HG03354 (cell line): ENCODE measurements at regions not wholly inside any gene's neighbourhood (a gene's known extent, or its start where the extent isn't known, plus 50 kb on each side); places are given as distances from the start of the nearest gene placed in this dataset.
A peak's percentile ranks its signal among the peaks of the same experiment; 100 is the strongest.

Experiments
- ATAC-seq: cut with Tn5 transposase; IDR thresholded peaks from one replicate; pipeline ENCODE4 v1.9.1; 2021; ENCODE audit warnings: mild to moderate bottlenecking; ENCODE audit not compliant: unreplicated experiment, poor library complexity, severe bottlenecking

DNA sequence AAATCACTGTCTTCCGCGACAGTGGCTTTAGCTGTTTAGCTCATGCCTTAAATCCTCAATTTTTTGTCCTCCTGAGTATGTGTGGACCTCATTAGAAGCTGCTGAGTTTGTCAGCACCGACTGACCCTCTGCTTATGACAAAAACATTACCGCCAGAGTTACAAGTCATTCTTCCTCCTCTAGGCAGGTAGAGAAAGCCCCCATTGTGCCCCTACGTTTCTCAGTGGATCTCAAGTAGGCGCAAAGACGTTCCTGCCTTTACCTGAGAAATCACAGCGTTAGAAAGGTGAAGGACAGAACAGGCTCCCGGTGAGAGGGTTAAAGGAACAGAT, 227.3 kb upstream of the PDE10A start:
- no peak for ATAC-seq

GRCh38 chr6:165889636-165890403, 226.8 kb upstream of the PDE10A start:
- no peak for ATAC-seq

- ATAC-seq = no peak
These were observed 223.1 kb upstream of the PDE10A start for GRCh38 chr6:165886169-165886568.

GRCh38 chr6:165884813-165885765, 222.0 kb upstream of the PDE10A start:
- peak; percentile 97 for ATAC-seq

GRCh38 chr6:165883851-165884640, 221.0 kb upstream of the PDE10A start:
- ATAC-seq = no peak

- ATAC-seq = no peak
These were observed 218.8 kb upstream of the PDE10A start for GRCh38 chr6:165881806-165882205.

- no peak for ATAC-seq
These were observed 217.6 kb upstream of the PDE10A start for GRCh38 chr6:165880686-165881085.

DNA sequence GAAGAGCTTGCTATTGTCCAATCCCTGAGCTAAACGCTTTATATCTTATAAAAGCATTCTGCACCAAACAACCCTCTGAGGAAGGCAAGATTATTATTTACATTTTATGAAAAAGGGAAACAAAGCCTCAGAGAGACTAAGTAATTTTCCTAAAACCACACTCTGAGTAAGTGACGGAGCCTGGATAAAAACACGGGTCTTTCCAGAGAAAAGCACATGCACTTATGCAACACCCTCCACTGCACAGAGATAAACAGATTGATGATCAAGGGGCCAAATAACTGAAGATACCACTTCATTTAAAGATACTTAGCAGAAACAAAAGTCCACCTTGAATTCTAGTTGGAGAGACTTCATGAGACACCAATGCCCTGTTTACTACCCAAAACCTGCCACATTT, 214.7 kb upstream of the PDE10A start:
- ATAC-seq = no peak

DNA sequence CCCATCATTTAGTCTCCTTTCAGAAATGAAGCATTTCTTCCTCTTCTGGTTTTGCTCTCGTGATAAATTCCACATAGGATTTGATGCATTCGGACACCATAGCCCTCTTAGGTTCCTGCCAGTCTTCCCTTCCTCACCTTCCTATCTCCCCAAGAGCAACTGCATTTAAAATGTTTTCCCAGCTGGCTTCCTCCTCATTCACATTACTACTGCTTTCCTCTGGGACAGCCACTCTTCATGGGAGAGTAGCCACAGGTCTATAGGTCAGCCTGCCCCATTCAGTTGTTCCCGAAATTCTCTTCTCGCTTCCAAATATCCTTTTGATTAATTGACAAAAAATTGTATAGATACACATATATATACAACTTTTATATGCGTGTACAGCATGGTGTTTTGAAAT, 214.2 kb upstream of the PDE10A start:
- ATAC-seq = no peak

DNA sequence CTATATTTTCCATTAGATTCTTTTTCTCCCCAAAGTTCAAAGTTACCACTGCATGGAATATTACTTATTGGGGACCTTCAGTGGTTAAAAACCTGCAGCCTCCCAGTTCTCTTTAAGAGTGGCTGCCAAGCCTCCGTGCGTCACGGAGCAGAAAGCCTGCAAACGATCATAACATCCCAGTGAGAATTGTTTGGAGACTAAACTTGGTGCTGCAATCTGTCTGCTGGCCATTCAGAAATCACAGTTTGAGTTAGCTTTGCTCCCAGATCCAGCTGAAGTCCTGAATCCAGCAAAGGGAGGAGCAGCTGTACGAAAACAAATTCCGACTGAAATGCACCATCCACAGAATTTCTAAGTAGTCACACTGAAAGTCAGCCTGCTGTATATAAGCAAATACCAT, 213.5 kb upstream of the PDE10A start:
- no peak for ATAC-seq

- ATAC-seq = no peak
These were observed 212.9 kb upstream of the PDE10A start for GRCh38 chr6:165875946-165876345.

- ATAC-seq = no peak
These were observed 210.9 kb upstream of the PDE10A start for GRCh38 chr6:165873976-165874375.

- ATAC-seq = no peak
These were observed 209.8 kb upstream of the PDE10A start for GRCh38 chr6:165872811-165873210.

DNA sequence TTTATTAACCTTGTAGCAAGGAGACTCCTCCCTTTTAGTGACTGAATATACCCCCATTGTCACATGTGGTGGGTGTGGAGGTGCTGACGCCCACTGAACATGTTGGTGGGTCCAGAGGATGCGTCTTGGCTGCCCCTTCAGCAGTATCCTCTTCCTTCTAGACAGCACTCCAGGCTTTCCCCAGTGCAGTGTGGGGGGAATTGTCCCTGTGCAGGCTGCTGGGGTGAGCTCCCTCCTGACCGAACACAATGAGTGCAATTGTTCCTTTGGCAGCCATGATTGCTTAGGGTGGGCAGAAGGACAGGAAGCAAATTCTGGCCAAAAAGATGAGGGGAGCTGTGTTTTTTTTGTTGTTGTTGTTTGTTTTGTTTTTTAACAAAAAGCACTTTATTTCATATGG, 209.3 kb upstream of the PDE10A start:
- no peak for ATAC-seq

GRCh38 chr6:165871571-165871970, 208.5 kb upstream of the PDE10A start:
- no peak for ATAC-seq

GRCh38 chr6:165869526-165869925, 206.5 kb upstream of the PDE10A start:
- no peak for ATAC-seq

DNA sequence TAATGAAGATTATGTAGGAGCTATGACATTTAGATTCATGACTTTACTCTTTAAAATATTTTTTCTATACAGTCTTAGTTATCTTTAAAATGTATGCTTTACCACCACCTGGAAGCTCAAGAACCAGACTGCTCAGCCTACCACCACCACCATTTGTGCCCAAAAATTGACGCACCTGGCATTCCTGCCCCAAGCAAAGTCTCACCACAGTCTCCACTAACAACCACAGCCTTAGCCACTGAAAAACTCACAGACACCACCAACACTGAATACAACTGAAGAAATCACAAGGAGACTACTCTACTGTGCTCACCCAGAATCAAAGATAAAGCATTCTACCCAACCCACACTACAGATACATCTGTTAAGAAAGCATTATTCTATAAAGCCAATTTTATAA, 201.9 kb upstream of the PDE10A start:
- ATAC-seq = no peak

DNA sequence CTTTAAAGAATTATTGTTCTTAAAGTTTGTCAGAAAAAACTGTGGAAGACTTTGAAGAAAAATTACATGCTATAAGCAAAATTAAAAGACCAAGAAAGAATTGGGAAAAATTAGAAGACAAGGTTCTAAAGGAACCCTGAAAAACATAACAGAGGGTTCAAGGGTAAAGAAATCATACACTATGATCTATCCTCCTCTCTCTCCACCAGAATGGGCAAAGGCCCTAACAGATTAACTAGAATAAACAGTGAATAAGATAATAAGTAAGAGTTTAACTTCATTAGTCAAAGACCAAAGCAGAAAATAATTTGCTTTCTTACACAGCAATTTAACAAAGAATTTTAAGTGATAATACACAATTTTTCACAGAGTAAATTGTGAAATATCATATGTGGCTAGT, 201.2 kb upstream of the PDE10A start:
- no peak for ATAC-seq

GRCh38 chr6:165863801-165864200, 200.8 kb upstream of the PDE10A start:
- no peak for ATAC-seq

GRCh38 chr6:165862813-165863212, 199.8 kb upstream of the PDE10A start:
- ATAC-seq = no peak
